ENCODE measurements at regions not wholly inside any gene's neighbourhood (a gene's known extent, or its start where the extent isn't known, plus 50 kb on each side); places are given as distances from the start of the nearest gene placed in this dataset.
A peak's percentile ranks its signal among the peaks of the same experiment; 100 is the strongest.

GRCh38 chr6:170080169-170080827 is 210.6 kb downstream of the DLL1 start:
- DNase-seq, result no peak

GRCh38 chr6:170076466-170077165 is 214.3 kb downstream of the DLL1 start:
- DNase-seq, result no peak

GRCh38 chr6:170075659-170076223 is 215.1 kb downstream of the DLL1 start:
- DNase-seq, result no peak

GRCh38 chr6:170074907-170075306 is 216.0 kb downstream of the DLL1 start:
- DNase-seq, result no peak

- no peak for DNase-seq
These were observed 216.4 kb downstream of the DLL1 start for GRCh38 chr6:170074435-170074834.

GRCh38 chr6:170073846-170074245 is 217.0 kb downstream of the DLL1 start:
- DNase-seq, result no peak

- no peak for DNase-seq
These were observed 218.6 kb downstream of the DLL1 start for GRCh38 chr6:170072246-170072645.

GRCh38 chr6:170069611-170070010 is 221.3 kb downstream of the DLL1 start:
- DNase-seq, result no peak

- no peak for DNase-seq
These were observed 222.4 kb downstream of the DLL1 start for GRCh38 chr6:170068496-170068895.

- no peak for DNase-seq
These were observed 222.9 kb downstream of the DLL1 start for GRCh38 chr6:170067923-170068360.

GRCh38 chr6:170067181-170067641 is 223.7 kb downstream of the DLL1 start:
- no peak for DNase-seq

GRCh38 chr6:170066679-170067078 is 224.2 kb downstream of the DLL1 start:
- DNase-seq, result no peak

- DNase-seq, result no peak
These were observed 226.9 kb downstream of the DLL1 start for GRCh38 chr6:170063851-170064602.

- DNase-seq, result no peak
These were observed 227.4 kb downstream of the DLL1 start for GRCh38 chr6:170063431-170063830.

GRCh38 chr6:170062915-170063241 is 228.0 kb downstream of the DLL1 start:
- no peak for DNase-seq

GRCh38 chr6:170062209-170062914 is 228.5 kb downstream of the DLL1 start:
- no peak for DNase-seq

- DNase-seq, result no peak
These were observed 231.9 kb downstream of the DLL1 start for GRCh38 chr6:170058878-170059485.

GRCh38 chr6:170057961-170058877 is 232.7 kb downstream of the DLL1 start:
- DNase-seq, result no peak

GRCh38 chr6:170057034-170057734 is 233.7 kb downstream of the DLL1 start:
- DNase-seq, result no peak

- no peak for DNase-seq
These were observed 234.6 kb downstream of the DLL1 start for GRCh38 chr6:170056278-170056711.

- peak; percentile 28 for DNase-seq
These were observed 235.1 kb downstream of the DLL1 start for GRCh38 chr6:170055797-170056196.

All from NCI-H69 (cell line).